ENCODE measurements at regions not wholly inside any gene's neighbourhood (a gene's known extent, or its start where the extent isn't known, plus 50 kb on each side); places are given as distances from the start of the nearest gene placed in this dataset.

DNA sequence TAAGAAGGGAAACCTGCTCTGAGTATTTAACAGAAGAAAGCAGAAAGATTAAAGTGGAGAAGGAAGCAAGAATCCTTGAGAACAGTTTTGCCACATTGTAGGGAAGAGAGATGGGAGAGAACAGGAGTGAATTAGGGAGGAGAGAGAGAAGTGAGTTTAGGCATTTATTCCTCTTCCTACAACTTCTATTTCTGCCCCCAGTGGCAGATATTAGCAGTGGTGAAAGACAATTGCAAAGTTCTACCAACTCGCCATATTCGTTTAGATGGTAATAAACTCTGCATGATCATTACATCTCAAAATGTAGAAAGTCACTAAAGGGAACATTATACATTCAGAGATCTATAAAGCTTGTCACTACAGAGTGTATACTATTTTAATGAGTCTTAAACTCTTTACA is 440.1 kb upstream of the TRPC7 start:
- WGBS (ENCODE audit: low lambda C conversion rate): 85% methylated on average over 2 of the region's 2 CpGs
- Histone ChIP-seq H3K4me3 (ENCODE audit: low read depth in 2 of 2, low read length in 1 of 2) (no peak overlapping the region), H3K27ac (ENCODE audit: low read depth in 2 of 2, low read length in 1 of 2) (no peak overlapping the region), H3K27me3 (ENCODE audit: insufficient read depth) (no peaks in the 10 kb centered on the region), H3K4me2 (no peak overlapping the region), H3K9me3 (no peaks in the 10 kb centered on the region), H3K36me3 (replicated peaks in 1 of 2; ENCODE audit: control insufficient read depth in 1 of 2, insufficient read depth in 2 of 2, low read length in 1 of 2) (no peaks in the 10 kb centered on the region), H3F3A (replicated peaks; ENCODE audit: insufficient read depth) (no peaks in the 10 kb centered on the region), H3K79me2 (ENCODE audit: insufficient read depth) (no peaks in the 10 kb centered on the region), H2AFZ (ENCODE audit: low read depth) (no peak overlapping the region), H3K9me2 (no peaks in the 10 kb centered on the region), H3K9ac (no peak overlapping the region), H4K20me1 (ENCODE audit: insufficient read depth) (no peaks in the 10 kb centered on the region), H3K4me1 (ENCODE audit: control insufficient read depth in 1 of 2, insufficient read depth in 2 of 2, low read depth in 1 of 2, low read length in 1 of 2) (peaks cover 0 to 5% of the 10 kb centered on the region in 2 experiments; a peak in 3 of 4 replicates)
- TF ChIP-seq, protein P1, sequence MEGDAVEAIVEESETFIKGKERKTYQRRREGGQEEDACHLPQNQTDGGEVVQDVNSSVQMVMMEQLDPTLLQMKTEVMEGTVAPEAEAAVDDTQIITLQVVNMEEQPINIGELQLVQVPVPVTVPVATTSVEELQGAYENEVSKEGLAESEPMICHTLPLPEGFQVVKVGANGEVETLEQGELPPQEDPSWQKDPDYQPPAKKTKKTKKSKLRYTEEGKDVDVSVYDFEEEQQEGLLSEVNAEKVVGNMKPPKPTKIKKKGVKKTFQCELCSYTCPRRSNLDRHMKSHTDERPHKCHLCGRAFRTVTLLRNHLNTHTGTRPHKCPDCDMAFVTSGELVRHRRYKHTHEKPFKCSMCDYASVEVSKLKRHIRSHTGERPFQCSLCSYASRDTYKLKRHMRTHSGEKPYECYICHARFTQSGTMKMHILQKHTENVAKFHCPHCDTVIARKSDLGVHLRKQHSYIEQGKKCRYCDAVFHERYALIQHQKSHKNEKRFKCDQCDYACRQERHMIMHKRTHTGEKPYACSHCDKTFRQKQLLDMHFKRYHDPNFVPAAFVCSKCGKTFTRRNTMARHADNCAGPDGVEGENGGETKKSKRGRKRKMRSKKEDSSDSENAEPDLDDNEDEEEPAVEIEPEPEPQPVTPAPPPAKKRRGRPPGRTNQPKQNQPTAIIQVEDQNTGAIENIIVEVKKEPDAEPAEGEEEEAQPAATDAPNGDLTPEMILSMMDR (IDR thresholded peaks at IDR 0.05): peak; percentile 42
- TF ChIP-seq, protein P2, sequence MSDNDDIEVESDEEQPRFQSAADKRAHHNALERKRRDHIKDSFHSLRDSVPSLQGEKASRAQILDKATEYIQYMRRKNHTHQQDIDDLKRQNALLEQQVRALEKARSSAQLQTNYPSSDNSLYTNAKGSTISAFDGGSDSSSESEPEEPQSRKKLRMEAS (IDR thresholded peaks at IDR 0.05; ENCODE audit: low read depth): no peak
- no peak for DNase-seq
- ChIA-PET POLR2A (no interaction called here), CTCF (interaction anchor here (1.0 kb wide), 1 partner anchor 9 kb away, joined by 3 read pairs; no protein-coding TSS in a partner anchor)

DNA sequence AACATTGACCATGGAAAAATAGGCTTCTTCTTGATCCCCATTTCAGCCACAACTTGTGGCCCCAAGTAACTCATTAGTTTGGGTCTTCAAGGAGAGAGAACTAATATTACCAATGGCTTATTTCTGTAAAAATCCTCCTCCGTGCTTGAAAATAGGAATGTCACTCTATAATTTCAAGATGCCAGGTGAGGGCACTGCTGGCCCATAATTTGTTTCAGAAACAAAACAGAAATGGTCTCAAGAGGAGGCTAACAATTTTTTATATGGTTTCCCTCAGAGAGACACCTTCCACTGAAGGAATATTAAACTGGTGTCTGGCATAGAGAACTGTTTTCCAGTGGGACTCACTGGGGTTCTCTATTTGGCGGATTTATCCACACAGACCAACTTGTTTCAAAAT is 437.0 kb upstream of the TRPC7 start:
- Histone ChIP-seq H3K27ac (ENCODE audit: low read depth in 2 of 2, low read length in 1 of 2) (no peak overlapping the region), H3K4me2 (no peak overlapping the region), H3K9me2 (no peaks in the 10 kb centered on the region), H3K4me1 (ENCODE audit: control insufficient read depth in 1 of 2, insufficient read depth in 2 of 2, low read depth in 1 of 2, low read length in 1 of 2) (no peaks in the 10 kb centered on the region), H2AFZ (ENCODE audit: low read depth) (no peak overlapping the region), H3K79me2 (ENCODE audit: insufficient read depth) (no peaks in the 10 kb centered on the region), H3K36me3 (replicated peaks in 1 of 2; ENCODE audit: control insufficient read depth in 1 of 2, insufficient read depth in 2 of 2, low read length in 1 of 2) (no peaks in the 10 kb centered on the region), H3F3A (replicated peaks; ENCODE audit: insufficient read depth) (no peaks in the 10 kb centered on the region), H3K4me3 (ENCODE audit: low read depth in 2 of 2, low read length in 1 of 2) (no peak overlapping the region), H3K9ac (no peak overlapping the region), H3K9me3 (no peaks in the 10 kb centered on the region), H4K20me1 (ENCODE audit: insufficient read depth) (no peaks in the 10 kb centered on the region), H3K27me3 (ENCODE audit: insufficient read depth) (no peaks in the 10 kb centered on the region)
- DNase-seq: peak; percentile 14
- TF ChIP-seq SMC3 (IDR thresholded peaks at IDR 0.05; ENCODE audit: low read depth, low read length) (peak; percentile 48), RAD21 (IDR thresholded peaks at IDR 0.05; ENCODE audit: low read length) (peak; percentile 73), TAF1 (IDR thresholded peaks at IDR 0.05; ENCODE audit: borderline replicate concordance, low read depth, low read length) (no peak), ELF1 (IDR thresholded peaks at IDR 0.05) (no peak)
- TF ChIP-seq, protein P1 (IDR thresholded peaks at IDR 0.05): peak; percentile 64
- ChIA-PET POLR2A (no interaction called here), CTCF (interaction anchor here (0.7 to 2.2 kb wide), 14 partner anchors 30 to 940 kb away, joined by 3 to 7 read pairs (median 3); partner anchors contain the start of gene SPOCK1)
- WGBS (ENCODE audit: low lambda C conversion rate): 83% methylated on average over 2 of the region's 2 CpGs

Measured in SK-N-SH (cell line).